SK-N-SH treated with all-trans-retinoic acid at 6 μM for 48 hours (cell line): ENCODE measurements at regions not wholly inside any gene's neighbourhood (a gene's known extent, or its start where the extent isn't known, plus 50 kb on each side); places are given as distances from the start of the nearest gene placed in this dataset.

ENCODE experiments used
- ARNTL ChIP-seq: fragments of 450-650 bp; formaldehyde crosslinking; IDR thresholded peaks from 2 replicates; pipeline ENCODE4 v1.5.0; 2020; ENCODE audit warnings: low read depth, mild to moderate bottlenecking, moderate library complexity, borderline replicate concordance
- ESRRG ChIP-seq: fragments of 250-450 bp; sonication (Bioruptor Pico); IDR thresholded peaks from 2 replicates; pipeline ENCODE4 v1.6.1; 2021; ENCODE audit warnings: mild to moderate bottlenecking
- POU6F1 ChIP-seq: fragments of 250-450 bp; sonication (Bioruptor Pico); IDR thresholded peaks from 2 replicates; pipeline ENCODE4 v1.8.0; 2021; ENCODE audit warnings: low read depth, mild to moderate bottlenecking, moderate library complexity, borderline replicate concordance
- RARB ChIP-seq: fragments of 250-450 bp; sonication (Bioruptor Pico); IDR thresholded peaks from 2 replicates; pipeline ENCODE4 v1.8.0; 2021; ENCODE audit warnings: mild to moderate bottlenecking, moderate library complexity
- TCF4 ChIP-seq: fragments of 250-450 bp; sonication (Bioruptor Pico); IDR thresholded peaks from 2 replicates; pipeline ENCODE4 v1.8.0; 2021; ENCODE audit warnings: mild to moderate bottlenecking, moderate library complexity, borderline replicate concordance
- ZFP3 ChIP-seq: fragments of 250-450 bp; sonication (Bioruptor Pico); IDR thresholded peaks from 2 replicates; pipeline ENCODE4 v1.5.0; 2020; ENCODE audit warnings: mild to moderate bottlenecking, moderate library complexity
- ZNF70 ChIP-seq: fragments of 450-650 bp; formaldehyde crosslinking; IDR thresholded peaks from 2 replicates; pipeline ENCODE4 v1.5.0; 2020; ENCODE audit warnings: mild to moderate bottlenecking, moderate library complexity
- ZNF8 ChIP-seq: fragments of 450-650 bp; formaldehyde crosslinking; IDR thresholded peaks from 2 replicates; pipeline ENCODE4 v1.5.0; 2020; ENCODE audit warnings: mild to moderate bottlenecking, moderate library complexity

- TF ChIP-seq ARNTL (CRISPR knock-in tag) (no peak), RARB (CRISPR knock-in tag) (no peak), ZFP3 (CRISPR knock-in tag) (no peak), TCF4 (CRISPR knock-in tag) (no peak), ZNF70 (CRISPR knock-in tag) (no peak), POU6F1 (CRISPR knock-in tag) (no peak), ZNF8 (no peak), ESRRG (CRISPR knock-in tag) (no peak)
Measured at GRCh38 chr4:60400593-60400992, 799.5 kb upstream of the ADGRL3 start.
